ENCODE measurements at regions not wholly inside any gene's neighbourhood (a gene's known extent, or its start where the extent isn't known, plus 50 kb on each side); places are given as distances from the start of the nearest gene placed in this dataset.

- Histone ChIP-seq H3K4ac (ENCODE audit: low read depth, low read length) (no peak overlapping the region), H2BK15ac (ENCODE audit: low read depth, low read length) (no peak overlapping the region), H3K4me3 (ENCODE audit: insufficient read depth, low read depth, low read length) (no peak overlapping the region), H2BK5ac (ENCODE audit: low read depth, low read length, poor library complexity, severe bottlenecking) (no peak overlapping the region), H3K79me1 (ENCODE audit: low read depth in 1 of 2, low read length in 2 of 2) (no peaks in the 10 kb centered on the region), H3K18ac (ENCODE audit: low read depth, low read length) (no peak overlapping the region), H3K9me3 (ENCODE audit: control insufficient read depth, insufficient read depth, low read length) (peaks cover 2% of the 10 kb centered on the region; the same call in 1 of the 2 replicates), H2AK5ac (ENCODE audit: low read depth, low read length) (no peak overlapping the region), H3K23ac (ENCODE audit: low read depth, low read length) (no peak overlapping the region), H3K36me3 (ENCODE audit: control insufficient read depth, insufficient read depth, low read length) (no peaks in the 10 kb centered on the region), H3K56ac (ENCODE audit: extremely low read depth, insufficient read depth, low read length) (no peak overlapping the region), H2BK120ac (ENCODE audit: low read depth, low read length) (no peak overlapping the region), H3K9ac (ENCODE audit: low read depth, low read length) (no peak overlapping the region), H2AFZ (replicated peaks; ENCODE audit: low read length, poor library complexity) (no peak overlapping the region), H4K5ac (ENCODE audit: low read depth, low read length) (no peak overlapping the region), H3K4me2 (ENCODE audit: low read depth, low read length) (no peak overlapping the region), H3K4me1 (ENCODE audit: control insufficient read depth, insufficient read depth, low read length) (no peaks in the 10 kb centered on the region), H3K27me3 (ENCODE audit: control insufficient read depth, insufficient read depth, low read length) (no peaks in the 10 kb centered on the region), H4K8ac (ENCODE audit: low read depth in 2 of 2, low read length in 2 of 2) (no peak overlapping the region), H2BK20ac (ENCODE audit: low read depth, low read length) (no peak overlapping the region), H4K91ac (ENCODE audit: insufficient read depth, low read depth, low read length) (no peak overlapping the region), H4K20me1 (ENCODE audit: insufficient read depth, low read length) (no peaks in the 10 kb centered on the region), H3K14ac (replicated peaks; ENCODE audit: low read depth, low read length) (no peak overlapping the region), H3K27ac (ENCODE audit: insufficient read depth, low read length) (no peak overlapping the region), H3K9me1 (ENCODE audit: insufficient read depth, low read length) (no peaks in the 10 kb centered on the region), H2AK9ac (replicated peaks; ENCODE audit: low read depth, low read length, poor library complexity) (no peak overlapping the region)
- no TSS peak for BruUV-seq (replicated peaks)
- no peak for ATAC-seq (ENCODE audit: low read depth)
- ChIA-PET POLR2A (ENCODE audit: unreplicated experiment) (no interaction called here), CTCF (no interaction called here)
- dilution Hi-C loops (cut with HindIII; ENCODE audit: low sequenced_read_pairs, unreplicated experiment) (no loop called here), intact Hi-C loops (cut with micrococcal nuclease) (no loop called here), in situ Hi-C loops (cut with MboI; ENCODE audit: low sequenced_read_pairs) (no loop called here)
- TF ChIP-seq CTCF (conservative IDR thresholded peaks at IDR 0.05; ENCODE audit: low read depth, low read length) (no peak), SMC3 (IDR thresholded peaks at IDR 0.05; ENCODE audit: low read depth, low read length) (no peak), ELK1 (IDR thresholded peaks at IDR 0.05; ENCODE audit: borderline replicate concordance, low read depth, low read length) (no peak), POLR2A (IDR thresholded peaks at IDR 0.05; ENCODE audit: low read depth, low read length) (no peak), BHLHE40 (IDR thresholded peaks at IDR 0.05; ENCODE audit: low read depth, low read length) (no peak), RCOR1 (IDR thresholded peaks at IDR 0.05; ENCODE audit: insufficient replicate concordance, low read length) (no peak), MAZ (IDR thresholded peaks at IDR 0.05; ENCODE audit: borderline replicate concordance, low read depth, low read length) (no peak), RAD21 (IDR thresholded peaks at IDR 0.05; ENCODE audit: low read length) (no peak), MAFK (IDR thresholded peaks at IDR 0.05; ENCODE audit: low read depth, low read length) (peak; percentile 71), RFX5 (IDR thresholded peaks at IDR 0.05; ENCODE audit: low read depth, low read length) (no peak), USF2 (IDR thresholded peaks at IDR 0.05; ENCODE audit: low read depth, low read length) (no peak), CHD1 (IDR thresholded peaks at IDR 0.05; ENCODE audit: low read depth, low read length) (no peak), NFE2L2 (IDR thresholded peaks at IDR 0.05; ENCODE audit: low read depth, low read length) (peak; percentile 56; the same call in 1 of the 2 replicates)
- 73% methylated on average over 2 of the region's 4 CpGs; no CpG with 5 or more reads in 1 of the 2 experiments for WGBS, 2 experiments (ENCODE audit: extremely low coverage in 2 of 2, insufficient read length in 1 of 2)
- DNase-seq = no peak
These were observed 372.6 kb downstream of the TFAP2A start for GRCh38 chr6:10042280-10042679.
